HG02885 (cell line): ENCODE measurements at regions not wholly inside any gene's neighbourhood (a gene's known extent, or its start where the extent isn't known, plus 50 kb on each side); places are given as distances from the start of the nearest gene placed in this dataset.

Experiments used
- ATAC-seq: cut with Tn5 transposase; IDR thresholded peaks from one replicate; pipeline ENCODE4 v1.9.1; 2021; ENCODE audit warnings: mild to moderate bottlenecking; ENCODE audit not compliant: unreplicated experiment, poor library complexity

DNA sequence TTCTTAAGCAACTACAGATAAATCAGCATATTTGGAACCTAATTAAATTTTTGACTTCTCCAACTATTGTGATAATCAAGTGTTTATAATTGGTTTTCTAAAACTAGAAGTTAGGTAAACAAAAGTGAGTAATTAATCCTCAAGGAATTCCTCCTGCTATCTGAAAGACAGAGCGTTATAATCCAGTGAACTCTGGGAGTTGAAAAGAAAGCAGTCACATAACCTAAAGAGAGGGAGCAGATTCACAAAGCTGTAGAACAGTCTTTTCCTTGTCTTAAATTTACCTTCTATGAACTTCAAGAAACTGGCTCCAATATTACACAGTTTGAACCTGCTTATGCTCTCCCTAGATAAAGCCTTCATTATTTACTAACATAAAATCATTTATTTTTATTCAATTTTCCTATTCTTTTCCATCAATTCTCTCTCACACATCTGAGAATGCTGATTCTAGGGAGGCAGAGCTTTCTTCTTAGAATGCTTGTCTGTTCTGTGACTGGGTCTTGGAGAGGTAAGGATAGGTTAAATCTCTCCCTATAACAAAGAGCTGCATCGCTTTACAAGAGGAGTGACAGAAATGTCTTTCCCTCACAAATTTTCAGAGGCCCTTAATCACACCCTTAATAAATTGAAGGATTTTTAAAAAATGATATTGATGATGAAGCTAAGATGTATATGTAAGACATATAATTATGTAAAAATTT lies 132.8 kb downstream of the TUSC7 start:
- ATAC-seq = no peak

DNA sequence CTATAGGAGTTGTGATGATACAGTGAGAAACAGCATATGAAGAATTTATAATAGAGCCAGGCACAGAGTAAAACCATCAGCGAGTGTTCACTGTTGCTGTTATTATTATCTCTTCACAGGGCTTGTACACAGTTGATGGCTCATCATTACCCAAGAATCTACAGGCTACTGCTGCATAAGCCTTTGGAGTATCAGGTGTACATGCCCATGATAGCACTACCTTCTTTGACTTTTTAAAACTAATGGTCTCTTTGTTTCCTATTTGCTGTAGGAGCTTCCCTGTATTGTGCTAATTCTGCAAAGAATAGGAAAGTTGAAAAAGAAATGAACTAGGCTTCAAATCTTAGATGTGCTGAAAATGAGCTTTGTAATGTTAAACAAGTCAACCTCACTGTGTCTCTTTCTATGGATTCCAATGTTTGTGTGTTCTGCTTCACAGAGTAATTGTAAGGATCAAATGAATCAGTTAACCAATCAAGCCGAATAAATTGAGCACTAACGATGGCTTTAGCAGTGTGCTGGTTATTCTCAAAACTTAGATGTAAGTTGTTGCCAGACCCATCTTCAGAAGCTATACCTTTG lies 138.8 kb downstream of the TUSC7 start:
- ATAC-seq = no peak

DNA sequence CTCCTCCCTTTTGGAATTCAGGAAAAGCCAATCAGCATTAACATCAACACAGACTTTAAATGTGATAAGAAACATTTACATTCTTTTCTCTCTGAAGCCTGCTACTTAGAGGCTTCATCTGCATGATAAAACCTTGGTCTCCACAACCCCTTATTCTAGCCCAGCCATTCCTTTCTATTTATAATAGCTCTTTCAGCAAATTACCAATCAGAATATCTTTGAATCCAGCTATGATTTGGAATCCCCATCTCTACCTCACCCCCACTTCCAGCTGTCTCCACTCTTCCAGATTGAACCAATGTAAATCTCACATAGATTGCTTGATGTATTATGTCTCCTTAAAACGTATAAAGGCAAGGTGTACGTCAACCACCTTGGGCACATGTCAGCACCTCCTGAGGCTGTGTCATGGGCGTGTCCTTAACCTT lies 139.7 kb downstream of the TUSC7 start:
- ATAC-seq = no peak

DNA sequence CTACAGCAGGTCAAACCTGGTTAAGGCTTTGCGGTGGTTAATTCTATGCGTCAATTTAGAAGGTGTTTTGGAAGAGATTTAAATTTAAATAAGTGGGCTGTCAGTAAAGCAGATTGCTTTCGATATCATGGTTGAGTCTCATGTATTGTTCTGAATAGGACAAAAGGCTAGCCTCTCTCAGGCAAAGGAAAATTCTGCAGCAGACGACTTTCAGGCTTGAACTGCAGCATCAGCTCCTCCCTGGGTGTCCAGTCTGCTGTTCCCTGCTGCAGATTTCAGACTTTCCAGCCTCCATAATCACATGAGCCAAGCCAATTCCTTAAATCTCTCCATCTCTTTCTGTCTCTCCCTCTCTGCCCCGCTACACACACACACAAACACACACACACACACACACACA lies 143.2 kb downstream of the TUSC7 start:
- no peak for ATAC-seq

DNA sequence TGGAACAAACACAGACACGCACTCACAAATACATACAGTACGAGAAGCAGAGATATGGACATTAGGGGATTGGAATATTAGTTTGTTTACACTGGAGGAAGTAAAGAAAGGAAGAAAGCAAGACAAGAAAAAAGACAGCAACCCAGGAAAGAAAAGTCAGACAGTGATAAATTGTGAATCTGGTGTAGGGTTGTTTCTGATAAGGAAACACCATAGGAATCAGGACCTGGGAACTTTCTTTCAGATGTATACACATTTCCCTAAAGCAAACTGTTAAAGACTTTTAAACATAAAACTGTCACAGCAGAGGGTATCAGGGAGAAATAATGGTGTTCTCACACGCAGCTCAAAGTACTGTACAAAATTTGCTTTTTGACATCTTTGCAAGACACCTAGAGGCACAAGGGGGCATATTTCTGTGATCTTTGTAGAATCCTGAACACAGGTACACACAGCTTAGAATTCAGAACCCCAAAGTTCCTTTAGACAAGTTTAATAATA lies 153.7 kb downstream of the TUSC7 start:
- no peak for ATAC-seq

DNA sequence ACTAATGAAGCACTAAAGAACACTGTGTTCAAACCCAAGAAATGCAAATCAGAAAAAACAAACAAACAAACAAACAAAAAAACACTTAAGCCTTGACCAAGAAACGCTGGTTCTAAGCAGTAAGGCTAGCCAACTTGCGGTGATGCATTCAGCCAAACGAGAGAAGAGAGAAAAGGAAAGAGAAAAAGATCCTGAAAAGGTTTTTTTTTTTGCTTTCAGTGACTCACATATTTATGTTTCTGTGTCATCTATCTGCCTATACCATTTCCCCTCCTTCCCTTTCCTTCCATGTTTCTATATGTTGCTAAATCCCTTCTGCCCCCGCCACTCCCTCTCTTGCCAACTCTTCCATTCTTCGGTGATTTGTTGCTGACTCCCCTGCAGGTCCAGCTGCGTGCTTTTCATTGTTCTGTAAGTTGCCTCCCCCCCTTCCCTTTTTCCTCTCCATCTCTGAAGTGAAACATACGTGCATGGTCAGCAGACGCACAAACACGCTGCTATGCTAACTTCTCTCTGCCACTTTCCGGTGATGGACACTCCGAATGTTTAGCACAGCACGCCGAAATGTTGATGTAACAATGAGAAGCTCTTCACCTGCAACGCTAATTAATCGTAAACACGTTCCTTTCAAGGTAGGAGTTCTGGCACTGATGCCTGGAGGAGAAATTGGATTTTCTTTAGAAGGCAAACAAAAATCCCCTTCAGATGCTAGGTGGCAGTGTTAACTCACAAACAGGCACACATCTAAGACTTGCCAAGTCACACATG lies 154.4 kb downstream of the TUSC7 start:
- ATAC-seq = peak; percentile 80

DNA sequence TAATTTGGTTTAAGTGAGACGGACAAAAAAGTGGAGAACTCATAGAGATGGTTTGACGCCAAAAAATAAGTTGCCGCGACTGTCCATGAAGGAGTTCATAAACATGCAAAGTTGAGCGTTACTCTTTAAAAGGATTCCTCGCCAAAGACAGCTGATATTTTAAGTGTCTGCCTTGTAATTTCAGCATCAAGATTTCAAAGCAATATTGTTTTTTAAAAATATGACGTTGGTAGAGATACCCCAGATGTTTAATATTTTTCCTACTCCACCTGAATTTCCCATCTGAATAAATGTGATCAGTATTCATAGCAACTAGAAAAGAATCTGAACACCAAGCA lies 155.0 kb downstream of the TUSC7 start:
- ATAC-seq = no peak

DNA sequence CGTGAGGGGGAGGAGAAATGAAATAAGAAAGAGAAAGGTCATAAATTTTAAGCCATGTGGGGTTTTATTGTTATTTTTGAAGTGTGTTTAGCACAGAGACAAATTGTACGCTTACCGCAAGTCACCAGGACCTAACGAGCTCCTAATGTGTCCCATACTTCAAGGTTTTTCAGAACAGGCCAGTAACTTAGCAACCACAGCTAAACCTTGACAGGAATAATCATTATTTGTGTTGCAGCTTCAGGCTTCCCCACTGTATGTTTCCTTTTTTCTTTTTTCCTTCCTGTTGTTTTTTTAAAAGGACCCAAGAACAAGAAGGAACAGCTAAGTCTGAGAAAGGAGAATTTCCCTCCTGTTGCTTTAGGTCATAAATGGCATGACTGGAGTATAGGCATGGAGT lies 160.8 kb downstream of the TUSC7 start:
- no peak for ATAC-seq

DNA sequence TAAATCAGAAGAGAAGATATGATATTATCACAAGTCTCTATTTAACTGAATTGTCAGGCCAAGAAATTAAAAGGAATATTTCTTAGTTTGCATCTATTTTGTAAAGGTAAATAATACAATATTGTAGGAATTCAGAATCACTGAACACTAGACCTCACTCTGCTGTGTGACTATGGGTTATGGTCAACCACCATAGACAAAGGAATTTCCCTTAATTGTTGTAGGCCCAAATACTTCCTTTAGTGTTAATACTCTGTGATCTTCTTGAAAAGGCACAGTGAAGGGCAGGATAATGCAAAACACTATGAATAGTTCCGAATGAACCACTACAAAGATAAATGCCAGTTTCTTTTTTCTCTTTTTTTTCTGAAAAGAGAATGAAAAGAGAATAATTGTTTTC lies 162.3 kb downstream of the TUSC7 start:
- no peak for ATAC-seq

DNA sequence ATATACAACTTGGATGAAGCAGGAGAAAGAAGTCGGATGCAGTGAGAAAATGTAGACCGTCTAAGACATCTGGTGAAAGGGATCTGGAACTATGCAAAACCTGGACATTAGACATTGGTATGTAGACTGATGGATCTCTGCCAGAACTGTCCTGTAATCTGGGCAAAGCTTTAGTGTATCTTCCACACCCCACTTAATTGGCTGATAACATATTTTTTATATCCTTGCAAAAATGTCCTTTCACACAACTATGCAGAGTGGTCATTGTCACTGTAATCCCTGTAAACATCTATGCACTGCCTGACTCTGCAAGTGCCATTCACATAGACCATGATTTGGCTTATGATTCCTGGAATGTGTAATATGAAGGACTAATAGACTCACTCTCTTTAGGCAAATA lies 163.1 kb downstream of the TUSC7 start:
- no peak for ATAC-seq

DNA sequence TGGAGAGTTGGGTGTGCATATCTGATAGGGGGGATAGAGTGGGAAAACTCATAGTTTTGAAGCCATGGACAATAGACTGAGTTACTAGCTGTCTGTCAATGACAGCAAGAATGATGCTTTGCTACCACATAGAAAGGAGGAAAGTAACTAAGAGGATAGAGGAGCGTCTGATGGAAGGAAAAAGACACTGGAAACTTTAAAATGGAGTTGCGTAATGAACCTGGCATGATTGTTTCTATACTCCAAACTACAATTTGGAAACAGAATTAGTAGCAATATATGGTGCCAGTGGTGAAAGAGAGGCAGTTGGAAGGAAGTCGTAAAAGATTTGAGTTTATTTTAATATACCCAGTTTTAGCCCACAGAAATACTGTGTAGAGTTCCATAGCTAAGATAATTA lies 163.6 kb downstream of the TUSC7 start:
- no peak for ATAC-seq

DNA sequence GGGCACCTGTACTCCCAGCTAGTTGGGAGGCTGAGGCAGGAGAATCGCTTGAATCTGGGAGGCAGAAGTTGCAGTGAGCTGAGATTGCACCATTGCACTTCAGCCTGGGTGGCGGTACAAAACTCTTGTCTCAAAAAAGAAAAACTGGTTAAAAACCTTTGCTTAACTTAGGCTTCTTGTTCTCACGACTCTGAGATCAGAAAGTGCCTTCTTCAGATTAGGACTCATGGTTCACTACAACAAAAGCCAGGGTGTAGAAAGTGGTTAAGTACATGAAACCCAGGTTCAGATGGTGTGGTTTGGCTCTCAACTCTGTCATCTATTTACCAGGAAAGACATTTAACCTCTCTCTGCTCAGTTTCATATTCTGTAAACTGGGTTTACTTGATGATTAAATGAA lies 168.4 kb downstream of the TUSC7 start:
- peak; percentile 79 for ATAC-seq

DNA sequence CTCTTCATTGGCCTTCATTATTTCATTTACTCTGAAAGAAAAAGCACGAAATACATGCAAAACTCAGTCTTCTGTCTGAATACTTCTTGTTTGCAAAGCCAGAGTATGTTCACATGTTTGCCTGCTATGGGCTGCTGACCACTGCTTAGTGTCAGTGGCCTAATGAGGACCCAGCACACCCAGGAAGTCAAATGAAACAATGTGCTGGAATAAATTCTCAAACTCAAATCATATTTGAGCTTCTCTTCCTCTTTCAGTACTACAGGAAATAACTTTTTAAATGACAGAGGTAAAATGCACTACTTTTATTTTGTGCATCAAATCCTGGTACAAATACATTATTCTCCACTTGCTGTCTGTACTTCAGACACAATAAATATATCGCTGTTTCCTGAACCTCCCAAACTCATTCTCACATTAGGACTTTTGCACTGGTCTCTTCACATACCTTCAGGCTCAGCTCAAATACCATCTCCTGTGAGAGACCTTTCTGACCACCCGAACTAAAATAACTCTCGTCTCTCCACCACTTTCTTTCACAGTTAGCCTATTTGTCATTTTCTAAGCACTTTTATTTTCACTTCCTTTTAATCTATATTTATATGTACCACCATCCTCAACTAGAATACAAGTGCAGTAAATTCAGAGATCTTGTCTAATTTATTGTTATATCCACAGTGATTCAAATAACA lies 176.8 kb downstream of the TUSC7 start:
- ATAC-seq = peak; percentile 96

DNA sequence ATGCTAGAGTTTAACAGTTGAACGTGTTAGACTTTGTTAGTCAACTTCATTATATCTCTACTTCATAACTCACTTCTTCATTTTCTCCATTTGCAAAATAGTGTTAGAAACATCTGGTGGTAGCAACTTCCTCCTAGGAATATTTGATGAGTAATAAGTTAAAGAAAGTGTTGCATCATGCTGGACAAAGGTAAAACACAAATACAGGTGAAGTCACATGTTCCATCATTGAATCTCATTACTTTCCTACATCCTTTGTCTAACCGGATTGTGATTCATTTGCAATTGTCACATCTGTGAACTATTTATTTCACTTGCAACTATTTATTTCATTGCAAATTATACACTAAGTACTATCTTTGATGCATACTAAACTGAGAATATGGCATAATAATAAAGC lies 186.5 kb downstream of the TUSC7 start:
- ATAC-seq = peak; percentile 33

DNA sequence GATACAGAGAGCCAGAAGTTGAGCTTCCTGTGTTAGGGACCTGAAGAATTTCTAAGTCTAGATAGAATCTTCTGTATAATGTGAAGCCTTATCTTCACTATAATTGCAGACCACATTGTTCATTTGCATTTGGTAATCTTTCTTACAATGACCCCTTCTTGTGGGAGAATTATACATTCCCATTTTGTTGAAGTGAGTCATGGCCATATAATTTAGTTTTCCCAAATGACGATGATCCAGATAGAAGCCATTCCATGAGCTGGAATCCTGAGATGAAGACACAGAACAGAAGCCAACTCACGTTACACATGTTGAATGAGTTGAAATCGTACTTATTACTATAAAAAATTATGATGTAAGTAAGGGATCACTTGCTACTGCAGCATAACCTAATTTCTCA lies 187.8 kb downstream of the TUSC7 start:
- ATAC-seq = no peak

DNA sequence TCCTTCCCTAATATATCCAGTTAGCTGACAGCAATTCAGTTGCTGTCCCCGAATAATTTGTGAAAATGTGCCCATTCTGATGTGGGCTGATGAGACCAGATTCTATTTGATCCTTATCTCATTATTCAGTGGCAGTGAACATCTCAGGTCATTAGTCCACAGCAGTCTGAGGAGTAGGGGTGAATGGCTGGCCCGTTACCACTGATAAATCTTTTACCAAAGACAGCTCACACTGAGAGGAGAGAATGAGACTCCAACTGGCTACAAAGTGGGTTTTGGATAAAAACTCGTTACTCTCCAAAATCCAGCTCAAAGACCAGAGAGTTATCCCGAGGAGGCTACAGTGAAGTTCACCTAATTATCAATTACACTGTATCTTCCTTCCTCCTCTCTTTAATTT lies 189.7 kb downstream of the TUSC7 start:
- ATAC-seq = no peak

DNA sequence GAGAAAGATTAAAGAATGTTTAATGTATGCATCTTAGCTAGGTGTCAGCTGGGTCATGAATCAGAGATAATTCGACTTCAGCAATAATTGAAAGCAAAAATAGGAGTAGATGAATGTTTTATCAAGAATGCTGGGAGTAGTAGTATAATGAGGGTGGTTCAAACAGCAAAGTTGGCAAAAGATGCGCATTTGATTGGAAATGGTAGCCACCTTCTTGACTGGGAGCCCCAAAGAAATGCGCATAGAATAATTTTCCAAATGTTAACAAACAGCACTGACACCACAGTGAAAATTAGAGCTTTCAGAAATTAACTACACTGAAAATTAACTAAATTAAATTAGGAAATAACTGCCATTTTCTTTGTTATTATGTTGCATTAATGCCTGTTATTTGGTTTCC lies 195.8 kb downstream of the TUSC7 start:
- ATAC-seq = no peak

DNA sequence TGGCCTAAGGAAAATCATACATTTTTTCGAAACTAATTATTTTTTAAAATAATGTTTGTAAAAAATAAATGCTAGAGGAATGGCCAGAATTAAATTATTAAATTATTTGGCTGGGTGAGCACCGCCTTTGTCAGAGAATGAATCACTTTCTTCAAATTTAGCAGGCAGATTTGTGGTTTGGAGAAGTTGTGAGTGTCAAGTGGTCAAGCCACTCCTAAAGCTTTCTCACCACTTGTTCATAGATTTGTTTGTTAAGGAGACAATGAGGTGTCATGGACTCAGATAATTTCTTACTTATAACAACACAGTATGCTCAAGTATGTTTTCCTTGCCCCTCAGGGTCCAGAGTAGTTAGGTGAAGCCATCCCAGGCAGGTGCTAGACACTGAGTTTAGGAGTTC lies 196.2 kb downstream of the TUSC7 start:
- ATAC-seq = no peak

DNA sequence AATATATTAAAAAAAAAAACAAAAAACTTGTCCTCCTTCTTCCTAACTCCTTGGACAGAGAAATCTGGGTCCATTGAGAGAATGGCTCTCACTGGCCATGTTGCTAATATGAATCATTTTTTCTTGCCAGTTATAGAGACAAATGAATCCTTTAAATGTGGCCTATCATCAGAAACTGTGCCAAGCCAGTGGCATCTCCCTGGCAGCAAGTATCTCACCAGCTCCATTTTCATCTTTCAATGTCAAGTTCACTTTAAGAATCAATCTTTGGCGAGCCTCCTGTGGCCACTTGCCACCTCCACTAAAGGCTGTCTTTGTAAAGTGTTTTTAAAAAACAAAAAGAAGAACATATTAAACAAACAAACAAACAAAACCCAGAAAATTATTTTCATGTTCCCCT lies 202.5 kb downstream of the TUSC7 start:
- ATAC-seq = no peak

DNA sequence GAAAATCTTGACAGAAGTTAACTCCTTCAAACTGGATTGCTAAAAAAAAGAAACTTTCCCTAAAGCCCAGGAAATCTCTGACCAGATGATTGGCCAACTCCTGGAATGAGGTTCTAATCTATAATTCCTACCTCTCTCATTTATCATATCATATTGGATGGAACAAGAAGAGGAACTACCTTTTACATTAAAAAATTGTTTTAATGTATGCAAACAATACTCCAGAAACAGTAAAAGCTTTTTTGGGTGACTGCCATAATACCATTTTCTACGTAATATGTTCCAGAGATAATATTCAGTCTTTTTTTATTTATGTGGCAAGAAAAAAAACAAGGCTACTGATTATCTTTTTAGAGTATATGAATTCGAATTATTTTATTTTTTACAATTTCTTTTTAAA lies 204.4 kb downstream of the TUSC7 start:
- no peak for ATAC-seq

DNA sequence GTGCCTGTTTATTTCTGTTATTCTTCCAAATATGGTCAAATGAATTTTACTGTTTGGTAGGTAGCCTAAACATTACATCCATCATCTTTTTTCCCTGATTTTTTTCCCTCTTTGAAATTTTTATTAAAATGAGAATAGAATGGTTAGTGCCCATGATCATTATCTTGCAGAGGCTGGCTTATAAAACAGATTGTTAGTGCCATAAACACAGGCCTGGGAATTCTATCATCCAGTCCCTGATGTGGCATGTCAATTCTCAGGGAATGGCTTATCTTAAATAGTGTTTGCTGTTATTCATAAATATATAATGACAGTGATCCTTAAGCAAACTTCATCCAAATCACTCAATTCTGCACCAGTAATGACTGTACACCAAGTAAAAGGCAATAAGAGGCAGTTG lies 207.3 kb downstream of the TUSC7 start:
- ATAC-seq = no peak
